ENCODE measurements at regions not wholly inside any gene's neighbourhood (a gene's known extent, or its start where the extent isn't known, plus 50 kb on each side); places are given as distances from the start of the nearest gene placed in this dataset.

DNA sequence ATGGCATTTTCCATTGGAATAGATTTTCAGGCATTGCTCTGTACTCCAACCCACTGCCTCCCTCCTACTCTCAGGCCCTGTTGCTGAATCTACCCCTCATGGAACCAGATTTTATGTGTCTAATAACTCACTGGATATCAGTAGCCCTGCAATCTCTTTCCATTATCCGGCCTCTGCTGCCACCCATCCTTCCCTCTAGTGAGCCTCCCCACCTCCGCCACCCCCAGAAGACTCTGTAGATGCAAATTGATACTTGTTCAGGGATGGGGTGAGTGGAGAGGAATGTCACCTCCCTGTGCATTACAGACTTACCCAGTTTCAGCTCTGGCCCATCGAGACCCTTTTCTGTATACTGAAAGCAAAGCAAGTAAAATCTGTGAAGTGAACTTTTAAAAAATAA, 52.3 kb upstream of the PHYHIPL start:
- POLR2A ChIA-PET: no interaction called here
- CTCF ChIA-PET: no interaction called here
- no peak for DNase-seq (ENCODE audit: extremely low spot score)
- TF ChIP-seq BHLHE40 (IDR thresholded peaks at IDR 0.05; ENCODE audit: borderline replicate concordance): no peak
- no peak for TF ChIP-seq LEF1 (IDR thresholded peaks at IDR 0.05; ENCODE audit: borderline replicate concordance)
- no peak for TF ChIP-seq NFRKB (IDR thresholded peaks at IDR 0.05)
- no peak for TF ChIP-seq FOXA1 (IDR thresholded peaks at IDR 0.05)
- no peak for TF ChIP-seq HDGF (IDR thresholded peaks at IDR 0.05; ENCODE audit: borderline replicate concordance)
- TF ChIP-seq TARDBP (IDR thresholded peaks at IDR 0.05): no peak
- TF ChIP-seq, protein P1, sequence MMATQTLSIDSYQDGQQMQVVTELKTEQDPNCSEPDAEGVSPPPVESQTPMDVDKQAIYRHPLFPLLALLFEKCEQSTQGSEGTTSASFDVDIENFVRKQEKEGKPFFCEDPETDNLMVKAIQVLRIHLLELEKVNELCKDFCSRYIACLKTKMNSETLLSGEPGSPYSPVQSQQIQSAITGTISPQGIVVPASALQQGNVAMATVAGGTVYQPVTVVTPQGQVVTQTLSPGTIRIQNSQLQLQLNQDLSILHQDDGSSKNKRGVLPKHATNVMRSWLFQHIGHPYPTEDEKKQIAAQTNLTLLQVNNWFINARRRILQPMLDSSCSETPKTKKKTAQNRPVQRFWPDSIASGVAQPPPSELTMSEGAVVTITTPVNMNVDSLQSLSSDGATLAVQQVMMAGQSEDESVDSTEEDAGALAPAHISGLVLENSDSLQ (IDR thresholded peaks at IDR 0.05): no peak
- no peak for TF ChIP-seq SP1 (IDR thresholded peaks at IDR 0.05)
- TF ChIP-seq ZNF384 (IDR thresholded peaks at IDR 0.05): no peak
- TF ChIP-seq FOXK2 (IDR thresholded peaks at IDR 0.05): no peak
- TF ChIP-seq ELF4 (IDR thresholded peaks at IDR 0.05): no peak

DNA sequence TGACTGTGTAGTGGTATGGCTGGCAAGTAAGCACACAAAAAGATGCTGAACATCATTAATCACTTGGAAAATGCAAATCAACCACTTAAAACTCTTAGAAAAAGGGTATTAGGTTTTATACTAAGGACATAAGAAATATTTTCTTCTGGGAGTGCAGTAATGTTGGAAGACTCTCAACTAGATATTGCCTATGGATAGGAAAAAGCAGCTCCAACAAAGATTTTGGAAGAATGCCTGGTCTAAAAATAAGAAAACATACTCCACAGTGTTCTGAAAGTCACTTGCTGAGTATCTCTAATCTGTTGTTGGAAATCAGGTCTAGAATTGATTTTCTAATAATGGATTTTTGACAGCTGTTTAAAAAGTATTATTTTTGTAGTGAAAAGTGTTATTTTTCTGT, 50.8 kb upstream of the PHYHIPL start:
- TF ChIP-seq SP1 (IDR thresholded peaks at IDR 0.05): no peak
- no peak for TF ChIP-seq FOXA1 (IDR thresholded peaks at IDR 0.05)
- no peak for TF ChIP-seq ARNT (IDR thresholded peaks at IDR 0.05)
- TF ChIP-seq SUZ12 (IDR thresholded peaks at IDR 0.05): no peak
- TF ChIP-seq CTBP1 (IDR thresholded peaks at IDR 0.05; ENCODE audit: borderline replicate concordance): no peak
- no peak for TF ChIP-seq HDGF (IDR thresholded peaks at IDR 0.05; ENCODE audit: borderline replicate concordance)
- CTCF ChIA-PET: no interaction called here
- no peak for DNase-seq (ENCODE audit: extremely low spot score)
- POLR2A ChIA-PET: no interaction called here

DNA sequence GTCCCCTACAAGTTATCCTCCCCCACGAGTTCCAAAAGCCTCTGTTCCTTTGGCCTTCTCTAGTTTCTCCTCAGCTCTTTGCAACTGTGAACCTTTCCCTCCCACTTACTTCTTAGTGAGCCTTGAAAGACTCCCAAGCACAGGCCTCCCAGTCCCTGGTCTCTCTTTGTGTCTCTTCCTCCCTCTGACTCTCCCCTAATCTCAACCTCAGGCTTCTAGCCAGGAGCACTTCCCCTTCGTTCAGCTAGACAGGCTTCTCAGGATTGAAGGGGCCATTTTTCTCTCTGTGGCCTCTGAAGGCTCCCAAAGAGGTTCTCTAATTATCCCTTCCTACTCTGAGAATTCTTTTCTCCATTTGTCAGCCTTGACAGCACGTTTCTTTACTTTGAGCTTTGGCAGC, 50.2 kb upstream of the PHYHIPL start:
- POLR2A ChIA-PET: no interaction called here
- DNase-seq (ENCODE audit: extremely low spot score): no peak
- no peak for TF ChIP-seq SP1 (IDR thresholded peaks at IDR 0.05)
- no peak for TF ChIP-seq CTBP1 (IDR thresholded peaks at IDR 0.05; ENCODE audit: borderline replicate concordance)
- TF ChIP-seq HDGF (IDR thresholded peaks at IDR 0.05; ENCODE audit: borderline replicate concordance): no peak
- TF ChIP-seq FOXK2 (IDR thresholded peaks at IDR 0.05): no peak
- TF ChIP-seq LEF1 (IDR thresholded peaks at IDR 0.05; ENCODE audit: borderline replicate concordance): no peak
- TF ChIP-seq L3MBTL2 (conservative IDR thresholded peaks at IDR 0.05): no peak
- TF ChIP-seq SUZ12 (IDR thresholded peaks at IDR 0.05): no peak
- TF ChIP-seq BHLHE40 (IDR thresholded peaks at IDR 0.05; ENCODE audit: borderline replicate concordance): no peak
- TF ChIP-seq FOXM1 (IDR thresholded peaks at IDR 0.05; ENCODE audit: borderline replicate concordance): no peak
- no peak for TF ChIP-seq ZNF384 (IDR thresholded peaks at IDR 0.05)
- TF ChIP-seq ELF4 (IDR thresholded peaks at IDR 0.05): no peak
- no peak for TF ChIP-seq ARNT (IDR thresholded peaks at IDR 0.05)
- TF ChIP-seq NFRKB (IDR thresholded peaks at IDR 0.05): no peak
- TF ChIP-seq FOXA1 (IDR thresholded peaks at IDR 0.05): no peak
- no peak for TF ChIP-seq TARDBP (IDR thresholded peaks at IDR 0.05)
- TF ChIP-seq, protein P1 (IDR thresholded peaks at IDR 0.05): no peak
- CTCF ChIA-PET: no interaction called here
